Fibroblast of lung (primary cell): ENCODE measurements at regions not wholly inside any gene's neighbourhood (a gene's known extent, or its start where the extent isn't known, plus 50 kb on each side); places are given as distances from the start of the nearest gene placed in this dataset.

Experiments
- EZH2 ChIP-seq: IDR thresholded peaks from 2 replicates; pipeline ENCODE4 v1.5.1; 2012; ENCODE audit warnings: low read length, control low read depth, mild to moderate bottlenecking; ENCODE audit errors: missing control alignments
- TF ChIP-seq, protein P1 (sequence below), 2 donors: IDR thresholded peaks in 1 of 2; conservative IDR thresholded peaks in 1 of 2; 1 replicate in 1 of 2; 2 replicates in 1 of 2; pipeline ENCODE4 v1.5.1; 2011 to 2012; ENCODE audit warnings: low read length in 2 of 2, control low read depth in 1 of 2, inconsistent platforms in 1 of 2, low read depth in 1 of 2, mild to moderate bottlenecking in 1 of 2

DNA sequence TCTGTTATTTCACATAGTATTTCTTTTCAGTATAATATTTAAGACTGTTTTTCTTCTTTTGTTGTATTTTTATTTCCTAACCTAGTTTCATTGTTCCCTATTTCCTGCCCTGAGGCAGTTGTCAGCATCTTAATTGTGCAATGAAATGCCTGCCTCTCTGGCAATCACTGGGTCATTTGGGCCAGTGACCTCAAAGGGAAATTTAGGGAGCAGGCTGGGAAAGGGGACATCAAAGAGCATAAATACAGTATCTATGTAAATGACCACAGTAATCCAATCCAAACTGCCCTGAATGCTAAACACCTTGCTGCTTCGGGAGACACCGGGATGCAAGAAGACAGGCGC is 147.8 kb downstream of the TLR5 start:
- TF ChIP-seq, protein P1, sequence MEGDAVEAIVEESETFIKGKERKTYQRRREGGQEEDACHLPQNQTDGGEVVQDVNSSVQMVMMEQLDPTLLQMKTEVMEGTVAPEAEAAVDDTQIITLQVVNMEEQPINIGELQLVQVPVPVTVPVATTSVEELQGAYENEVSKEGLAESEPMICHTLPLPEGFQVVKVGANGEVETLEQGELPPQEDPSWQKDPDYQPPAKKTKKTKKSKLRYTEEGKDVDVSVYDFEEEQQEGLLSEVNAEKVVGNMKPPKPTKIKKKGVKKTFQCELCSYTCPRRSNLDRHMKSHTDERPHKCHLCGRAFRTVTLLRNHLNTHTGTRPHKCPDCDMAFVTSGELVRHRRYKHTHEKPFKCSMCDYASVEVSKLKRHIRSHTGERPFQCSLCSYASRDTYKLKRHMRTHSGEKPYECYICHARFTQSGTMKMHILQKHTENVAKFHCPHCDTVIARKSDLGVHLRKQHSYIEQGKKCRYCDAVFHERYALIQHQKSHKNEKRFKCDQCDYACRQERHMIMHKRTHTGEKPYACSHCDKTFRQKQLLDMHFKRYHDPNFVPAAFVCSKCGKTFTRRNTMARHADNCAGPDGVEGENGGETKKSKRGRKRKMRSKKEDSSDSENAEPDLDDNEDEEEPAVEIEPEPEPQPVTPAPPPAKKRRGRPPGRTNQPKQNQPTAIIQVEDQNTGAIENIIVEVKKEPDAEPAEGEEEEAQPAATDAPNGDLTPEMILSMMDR (conservative IDR thresholded peaks at IDR 0.05 in 1 of 2, IDR thresholded peaks at IDR 0.05 in 1 of 2; ENCODE audit: low read depth in 1 of 2, low read length in 2 of 2): no peak
- no peak for TF ChIP-seq EZH2
